ENCODE measurements at regions not wholly inside any gene's neighbourhood (a gene's known extent, or its start where the extent isn't known, plus 50 kb on each side); places are given as distances from the start of the nearest gene placed in this dataset.
A peak's percentile ranks its signal among the peaks of the same experiment; 100 is the strongest.

DNA sequence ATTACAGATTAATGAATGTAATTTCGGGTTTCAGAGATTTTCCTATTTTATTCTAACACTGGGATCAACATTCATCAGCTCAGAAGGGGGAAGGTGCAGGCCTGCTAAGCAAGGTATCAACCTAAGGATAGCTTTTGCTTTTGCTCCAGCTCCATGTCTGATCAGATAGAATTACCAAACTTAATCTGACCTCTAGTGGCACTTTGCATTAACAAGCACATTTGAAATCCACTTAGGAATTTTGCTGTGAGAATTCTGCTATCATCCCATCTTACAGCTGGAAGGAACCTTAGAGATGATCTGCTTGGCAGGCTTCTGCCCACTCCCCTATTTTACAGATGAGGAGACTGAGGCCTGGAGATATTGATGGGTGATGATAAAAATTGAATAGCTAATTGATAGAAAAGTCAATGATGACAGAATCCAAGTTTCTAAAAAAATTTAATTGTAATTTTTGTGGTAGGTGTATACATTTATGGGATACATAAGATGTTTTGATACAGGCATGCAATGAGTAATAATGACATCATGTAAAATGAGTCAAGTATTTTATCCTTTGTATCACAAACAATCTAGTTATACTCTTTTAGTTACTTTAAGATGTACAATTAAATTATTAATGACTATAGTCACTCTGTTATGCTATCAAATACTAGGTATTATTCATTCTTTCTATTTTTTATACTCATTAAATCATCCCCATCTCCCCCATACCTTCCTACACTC lies 209.2 kb upstream of the ZPLD1 start:
- peak; percentile 75 for DNase-seq (ENCODE audit: low read depth)
- TF ChIP-seq, protein P1, sequence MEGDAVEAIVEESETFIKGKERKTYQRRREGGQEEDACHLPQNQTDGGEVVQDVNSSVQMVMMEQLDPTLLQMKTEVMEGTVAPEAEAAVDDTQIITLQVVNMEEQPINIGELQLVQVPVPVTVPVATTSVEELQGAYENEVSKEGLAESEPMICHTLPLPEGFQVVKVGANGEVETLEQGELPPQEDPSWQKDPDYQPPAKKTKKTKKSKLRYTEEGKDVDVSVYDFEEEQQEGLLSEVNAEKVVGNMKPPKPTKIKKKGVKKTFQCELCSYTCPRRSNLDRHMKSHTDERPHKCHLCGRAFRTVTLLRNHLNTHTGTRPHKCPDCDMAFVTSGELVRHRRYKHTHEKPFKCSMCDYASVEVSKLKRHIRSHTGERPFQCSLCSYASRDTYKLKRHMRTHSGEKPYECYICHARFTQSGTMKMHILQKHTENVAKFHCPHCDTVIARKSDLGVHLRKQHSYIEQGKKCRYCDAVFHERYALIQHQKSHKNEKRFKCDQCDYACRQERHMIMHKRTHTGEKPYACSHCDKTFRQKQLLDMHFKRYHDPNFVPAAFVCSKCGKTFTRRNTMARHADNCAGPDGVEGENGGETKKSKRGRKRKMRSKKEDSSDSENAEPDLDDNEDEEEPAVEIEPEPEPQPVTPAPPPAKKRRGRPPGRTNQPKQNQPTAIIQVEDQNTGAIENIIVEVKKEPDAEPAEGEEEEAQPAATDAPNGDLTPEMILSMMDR (conservative IDR thresholded peaks at IDR 0.05; ENCODE audit: low read depth, low read length): peak; percentile 72

DNA sequence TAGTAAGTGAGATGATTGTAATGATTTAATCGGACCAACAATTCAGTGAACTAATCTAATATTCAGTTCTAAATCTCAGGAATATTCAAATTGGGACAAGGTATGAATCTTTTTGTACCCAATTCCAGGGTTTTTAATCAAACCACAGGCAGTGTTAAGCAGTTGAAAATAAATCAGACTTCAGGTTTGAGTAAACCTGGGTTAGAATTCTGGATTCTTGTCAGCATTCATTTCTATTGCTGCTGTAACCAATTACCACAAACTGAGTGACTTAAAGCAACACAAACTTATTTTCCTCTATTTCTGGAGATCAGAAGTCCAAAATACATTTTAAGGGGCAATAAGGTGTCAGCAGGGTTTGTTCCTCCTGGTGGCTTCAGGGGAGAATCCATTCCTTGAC lies 208.4 kb upstream of the ZPLD1 start:
- no peak for DNase-seq (ENCODE audit: low read depth)
- H3K4me3 ChIP-seq (ENCODE audit: low read depth, low read length): no peak overlapping the region
- TF ChIP-seq, protein P1 (conservative IDR thresholded peaks at IDR 0.05; ENCODE audit: low read depth, low read length): no peak

More for the DNA sequence above, 209.2 kb upstream of the ZPLD1 start:
- H3K4me3 ChIP-seq (ENCODE audit: low read depth, low read length): no peak overlapping the region

DNA sequence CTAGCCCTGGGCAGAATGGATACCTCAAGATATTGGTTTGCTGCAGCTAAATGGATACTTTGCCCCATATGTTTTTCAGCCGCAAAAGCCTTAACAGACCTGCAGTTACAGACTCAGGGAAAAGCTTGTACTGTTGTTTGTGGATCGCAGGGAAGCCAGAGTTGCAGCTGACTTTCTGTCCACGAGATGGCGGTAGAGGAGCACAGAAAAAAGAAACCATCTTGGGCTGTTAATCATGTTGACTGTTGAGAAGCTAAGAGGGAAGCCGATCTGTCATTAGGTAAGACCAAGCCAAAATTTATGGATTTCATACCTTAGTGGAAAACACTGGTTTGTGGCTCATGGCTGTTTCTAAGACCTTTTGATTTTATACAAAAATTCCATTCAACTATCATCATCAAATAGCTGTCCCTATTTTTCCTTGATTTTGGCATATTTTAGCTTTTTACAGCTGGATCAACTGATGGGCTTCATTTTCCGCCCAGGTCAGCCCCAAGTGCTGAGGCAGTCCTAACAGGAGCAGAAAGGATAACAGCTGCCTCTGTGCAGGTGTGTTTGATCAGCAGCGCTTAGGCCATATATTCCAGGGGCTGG lies 205.7 kb upstream of the ZPLD1 start:
- peak; percentile 29 for DNase-seq (ENCODE audit: low read depth)
- TF ChIP-seq, protein P1 (conservative IDR thresholded peaks at IDR 0.05; ENCODE audit: low read depth, low read length): peak; percentile 97
- H3K4me3 ChIP-seq (ENCODE audit: low read depth, low read length): no peak overlapping the region

GRCh38 chr3:102230057-102230456 lies 204.8 kb upstream of the ZPLD1 start:
- H3K4me3 ChIP-seq (ENCODE audit: low read depth, low read length): no peak overlapping the region
- no peak for DNase-seq (ENCODE audit: low read depth)
- TF ChIP-seq, protein P1 (conservative IDR thresholded peaks at IDR 0.05; ENCODE audit: low read depth, low read length): no peak

DNA sequence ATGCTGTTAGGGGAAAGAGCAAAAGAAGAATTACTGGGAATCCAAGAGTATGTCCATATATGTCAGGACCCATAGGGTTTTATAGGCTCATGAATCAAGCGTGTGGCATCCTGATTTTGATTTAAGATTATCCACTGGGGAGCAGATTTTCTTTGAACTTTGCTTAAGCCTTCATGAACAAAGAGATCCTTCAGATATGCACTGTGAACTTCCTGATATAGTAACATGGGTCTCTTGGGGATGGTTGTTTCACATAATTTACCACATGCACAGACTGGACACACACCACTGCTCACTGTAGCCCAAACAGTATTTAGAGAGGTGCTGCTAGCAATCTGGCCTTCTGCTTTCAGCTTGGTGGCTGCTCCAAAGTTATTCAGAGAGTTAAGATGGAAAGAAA lies 200.9 kb upstream of the ZPLD1 start:
- DNase-seq (ENCODE audit: low read depth): no peak
- no peak overlapping the region for H3K4me3 ChIP-seq (ENCODE audit: low read depth, low read length)
- TF ChIP-seq, protein P1 (conservative IDR thresholded peaks at IDR 0.05; ENCODE audit: low read depth, low read length): no peak

DNA sequence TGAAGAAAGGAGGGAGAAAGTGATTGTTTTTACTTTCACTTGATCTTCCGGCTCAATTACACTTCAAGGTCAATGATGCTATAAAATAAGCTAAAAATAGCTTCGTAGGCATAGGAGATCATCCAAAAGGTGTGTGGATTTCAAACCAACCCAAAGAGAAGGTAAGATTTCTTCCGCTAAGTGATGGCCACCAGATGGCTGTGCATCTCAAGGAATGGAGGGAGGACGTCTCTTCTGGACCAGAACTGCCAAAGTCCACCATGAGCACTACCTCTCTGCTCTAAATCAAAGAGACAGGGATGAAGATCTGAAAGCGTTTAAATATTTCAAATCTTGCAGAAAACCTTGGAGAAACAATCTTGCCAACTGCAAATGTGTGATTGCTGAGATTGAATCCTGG lies 199.1 kb upstream of the ZPLD1 start:
- peak; percentile 19 for DNase-seq (ENCODE audit: low read depth)
- H3K4me3 ChIP-seq (ENCODE audit: low read depth, low read length): no peak overlapping the region
- TF ChIP-seq, protein P1 (conservative IDR thresholded peaks at IDR 0.05; ENCODE audit: low read depth, low read length): peak; percentile 86

DNA sequence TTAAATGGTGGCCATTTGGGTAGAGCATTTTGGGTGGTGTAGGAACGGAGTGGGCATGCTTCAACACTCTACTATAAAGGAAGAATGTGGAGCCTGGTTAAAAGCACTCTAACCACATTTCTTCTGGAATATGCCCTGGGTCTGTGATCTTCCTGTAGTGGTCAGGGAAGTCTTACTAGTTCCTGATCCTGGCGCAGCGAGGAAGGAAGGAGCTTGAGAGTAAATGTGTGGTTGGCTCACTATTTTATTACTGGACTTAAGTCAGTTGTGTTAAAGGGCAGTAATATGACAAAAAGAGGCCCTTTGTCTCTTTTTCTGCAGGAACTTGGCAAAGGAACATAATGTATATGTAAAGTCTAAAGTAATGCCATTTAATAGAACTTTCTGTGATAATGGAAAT lies 197.6 kb upstream of the ZPLD1 start:
- TF ChIP-seq, protein P1 (conservative IDR thresholded peaks at IDR 0.05; ENCODE audit: low read depth, low read length): no peak
- DNase-seq (ENCODE audit: low read depth): no peak
- H3K4me3 ChIP-seq (ENCODE audit: low read depth, low read length): no peak overlapping the region
